IMR-90 (cell line): ENCODE measurements at regions not wholly inside any gene's neighbourhood (a gene's known extent, or its start where the extent isn't known, plus 50 kb on each side); places are given as distances from the start of the nearest gene placed in this dataset.

Experiments
- ATAC-seq: fragments of 200-7000 bp; cut with Tn5 transposase; 2 replicates; pipeline ENCODE4 v1.9.1; 2020; ENCODE audit warnings: low read depth, mild to moderate bottlenecking, moderate library complexity
- BruUV-seq: library from RNA; stranded (reverse); fragments of 400-500 nt; replicated peaks from 2 replicates; lab custom pipeline; 2021; lab: Mats Ljungman, UMichigan
- CTCF ChIA-PET: fragments of 300-600 bp; formaldehyde crosslinking; extraction: SDS; loops from one replicate; lab custom pipeline; 2021; ENCODE audit warnings: antibody characterized with exemption; lab: Yijun Ruan, JAX
- POLR2A ChIA-PET: fragments of 300-600 bp; sonication (Branson Sonifier 250); formaldehyde crosslinking; loops from one replicate; lab custom pipeline; 2022; ENCODE audit warnings: antibody characterized with exemption; ENCODE audit not compliant: unreplicated experiment; lab: Charles Lee
- DNase-seq: peaks from one replicate; pipeline ENCODE4 v3.0.0; 2013
- H2AFZ ChIP-seq: replicated peaks from 2 replicates; pipeline ENCODE3; 2013; ENCODE audit warnings: low read length, mild to moderate bottlenecking; ENCODE audit not compliant: poor library complexity
- H2AK5ac ChIP-seq: 2 replicates; pipeline ENCODE4 v1.6.1; 2013; ENCODE audit warnings: low read depth, low read length, inconsistent platforms
- H2AK9ac ChIP-seq: replicated peaks from 2 replicates; pipeline ENCODE3; 2013; ENCODE audit warnings: mild to moderate bottlenecking, low read depth, low read length, moderate library complexity; ENCODE audit not compliant: poor library complexity
- H2BK120ac ChIP-seq: 2 replicates; pipeline ENCODE4 v1.6.1; 2013; ENCODE audit warnings: low read depth, low read length, inconsistent platforms
- H2BK15ac ChIP-seq: 3 replicates; pipeline ENCODE4 v1.6.1; 2013; ENCODE audit warnings: low read depth, low read length, inconsistent platforms
- H2BK20ac ChIP-seq: 2 replicates; pipeline ENCODE4 v1.6.1; 2013; ENCODE audit warnings: low read depth, mild to moderate bottlenecking, inconsistent platforms, low read length, moderate library complexity
- H2BK5ac ChIP-seq: 2 replicates; pipeline ENCODE4 v1.6.1; 2013; ENCODE audit warnings: mild to moderate bottlenecking, low read depth, low read length, inconsistent platforms; ENCODE audit not compliant: poor library complexity, severe bottlenecking
- H3K14ac ChIP-seq: replicated peaks from 2 replicates; pipeline ENCODE4 v1.6.1; 2013; ENCODE audit warnings: low read depth, low read length, inconsistent platforms
- H3K18ac ChIP-seq: 2 replicates; pipeline ENCODE4 v1.6.1; 2013; ENCODE audit warnings: low read depth, low read length, control low read depth
- H3K23ac ChIP-seq: 2 replicates; pipeline ENCODE4 v1.6.1; 2013; ENCODE audit warnings: low read depth, low read length, inconsistent platforms
- H3K27ac ChIP-seq: 2 replicates; pipeline ENCODE4 v1.5.1; 2013; ENCODE audit warnings: mild to moderate bottlenecking, control low read depth, low read length; ENCODE audit not compliant: insufficient read depth
- H3K27me3 ChIP-seq: 2 replicates; pipeline ENCODE4 v1.6.1; 2013; ENCODE audit warnings: low read length; ENCODE audit not compliant: control insufficient read depth, insufficient read depth
- H3K36me3 ChIP-seq: 2 replicates; pipeline ENCODE4 v1.6.1; 2013; ENCODE audit warnings: low read length, mixed read lengths; ENCODE audit not compliant: control insufficient read depth, insufficient read depth
- H3K4ac ChIP-seq: 2 replicates; pipeline ENCODE4 v1.6.1; 2013; ENCODE audit warnings: low read depth, low read length, inconsistent platforms
- H3K4me1 ChIP-seq: 2 replicates; pipeline ENCODE4 v1.6.1; 2013; ENCODE audit warnings: low read length, mixed read lengths; ENCODE audit not compliant: control insufficient read depth, insufficient read depth
- H3K4me2 ChIP-seq: 2 replicates; pipeline ENCODE4 v1.6.1; 2013; ENCODE audit warnings: low read depth, mild to moderate bottlenecking, control low read depth, low read length, moderate library complexity
- H3K4me3 ChIP-seq: 2 replicates; pipeline ENCODE4 v1.5.1; 2013; ENCODE audit warnings: low read depth, mild to moderate bottlenecking, control low read depth, low read length, moderate library complexity; ENCODE audit not compliant: insufficient read depth
- H3K56ac ChIP-seq: 2 replicates; pipeline ENCODE4 v1.6.1; 2013; ENCODE audit warnings: low read length, inconsistent platforms; ENCODE audit not compliant: insufficient read depth; ENCODE audit errors: extremely low read depth
- H3K79me1 ChIP-seq, 2 experiments: 2 replicates each; pipeline ENCODE4 v1.6.1; 2013; ENCODE audit warnings: low read length in 2 of 2, inconsistent platforms in 1 of 2, low read depth in 1 of 2
- H3K9ac ChIP-seq: 2 replicates; pipeline ENCODE4 v1.6.1; 2013; ENCODE audit warnings: low read depth, low read length, control low read depth
- H3K9me1 ChIP-seq: 2 replicates; pipeline ENCODE4 v1.6.1; 2013; ENCODE audit warnings: low read length, inconsistent platforms; ENCODE audit not compliant: insufficient read depth
- H3K9me3 ChIP-seq: 2 replicates; pipeline ENCODE4 v1.6.1; 2013; ENCODE audit warnings: low read length; ENCODE audit not compliant: control insufficient read depth, insufficient read depth
- H4K20me1 ChIP-seq: 2 replicates; pipeline ENCODE4 v1.6.1; 2013; ENCODE audit warnings: low read length, inconsistent platforms; ENCODE audit not compliant: insufficient read depth
- H4K5ac ChIP-seq: 2 replicates; pipeline ENCODE4 v1.6.1; 2013; ENCODE audit warnings: mild to moderate bottlenecking, low read depth, low read length, control low read depth
- H4K8ac ChIP-seq, 2 experiments: 2 replicates each; pipeline ENCODE4 v1.6.1; 2013; ENCODE audit warnings: low read depth in 2 of 2, low read length in 2 of 2, control low read depth in 1 of 2, inconsistent platforms in 1 of 2
- H4K91ac ChIP-seq: 2 replicates; pipeline ENCODE4 v1.6.1; 2013; ENCODE audit warnings: low read depth, low read length, inconsistent platforms; ENCODE audit not compliant: insufficient read depth
- MAFK ChIP-seq: IDR thresholded peaks from 2 replicates; pipeline ENCODE4 v1.6.1; 2012; ENCODE audit warnings: low read depth, low read length, improper control_type of control experiment
- POLR2A ChIP-seq: IDR thresholded peaks from 2 replicates; pipeline ENCODE4 v1.6.1; 2012; ENCODE audit warnings: mild to moderate bottlenecking, low read depth, low read length
- WGBS, 2 experiments: methylation state at CpG; one replicate each; pipeline versions ENCODE4 v1.1.5 to v1.1.7; 2013; ENCODE audit warnings: missing lambda C conversion rate in 2 of 2; ENCODE audit not compliant: insufficient read length in 1 of 2; ENCODE audit errors: extremely low coverage in 2 of 2; 5-methylcytosine and 5-hydroxymethylcytosine counted together
- dilution Hi-C: fragments of 300-500 bp; cut with HindIII; formaldehyde crosslinking; loops from one replicate; pipeline ENCODE4 v1.14.3; 2018; ENCODE audit warnings: low sequenced_read_pairs; ENCODE audit not compliant: unreplicated experiment
- in situ Hi-C: fragments of 300-500 bp; cut with MboI; formaldehyde crosslinking; loops from 3 replicates; pipeline ENCODE4 v1.14.3; 2019; ENCODE audit warnings: low sequenced_read_pairs, inconsistent platforms, mixed read lengths
- intact Hi-C: fragments of 100-400 bp; cut with micrococcal nuclease; formaldehyde crosslinking; loops from 2 replicates; pipeline ENCODE4 v1.10.0; 2022
- TF ChIP-seq, protein P1 (sequence below): fragments of 150-350 bp; IDR thresholded peaks from 2 replicates; pipeline ENCODE4 v1.6.1; 2016; ENCODE audit warnings: low read depth, mild to moderate bottlenecking, low read length, moderate library complexity, borderline replicate concordance
- TF ChIP-seq, protein P2 (sequence below): conservative IDR thresholded peaks from 2 replicates; pipeline ENCODE4 v1.5.1; 2012; ENCODE audit warnings: mild to moderate bottlenecking, low read depth, low read length, improper control_type of control experiment

DNA sequence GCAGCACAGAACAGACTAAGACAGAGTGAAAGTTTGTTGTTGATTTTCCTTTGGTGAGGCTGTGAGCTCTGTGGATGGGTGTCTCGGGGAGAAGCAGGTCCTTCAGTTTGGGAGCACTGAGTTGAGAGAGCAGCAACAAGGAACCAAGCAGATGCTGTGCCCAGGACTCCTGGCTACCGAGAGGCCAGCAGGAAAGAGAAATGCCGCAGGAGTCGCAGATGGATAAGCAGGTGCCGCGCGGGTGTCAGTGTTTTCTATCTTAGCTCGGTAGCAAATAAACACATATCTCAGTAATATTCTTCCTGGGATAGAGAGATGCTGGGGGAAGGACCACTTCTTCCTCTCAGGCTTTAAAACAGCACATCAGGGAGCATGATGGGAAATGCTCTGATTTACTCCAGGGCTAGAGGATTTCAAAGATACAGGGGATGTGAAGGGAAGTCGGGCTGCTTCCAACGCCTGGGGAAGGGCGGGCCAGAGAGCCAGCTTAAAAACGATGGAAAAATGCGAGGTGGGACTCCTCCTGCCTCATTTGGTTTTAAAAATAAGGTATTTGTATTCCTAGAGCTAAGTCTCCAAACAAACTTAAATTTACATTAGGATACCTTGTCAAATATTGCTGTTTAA lies 470.7 kb upstream of the B3GAT1 start:
- Histone ChIP-seq H4K91ac (no peak overlapping the region), H3K9ac (no peak overlapping the region), H2BK20ac (no peak overlapping the region), H2AK5ac (no peak overlapping the region), H3K4me3 (no peak overlapping the region), H3K14ac (no peak overlapping the region), H3K4me2 (no peak overlapping the region), H3K18ac (no peak overlapping the region), H2BK15ac (no peak overlapping the region), H2BK120ac (no peak overlapping the region), H3K4me1 (no peaks in the 10 kb centered on the region), H3K9me3 (peaks cover 2% of the 10 kb centered on the region), H3K36me3 (no peaks in the 10 kb centered on the region), H3K4ac (no peak overlapping the region), H3K27ac (no peak overlapping the region), H3K9me1 (no peaks in the 10 kb centered on the region), H3K27me3 (no peaks in the 10 kb centered on the region), H4K20me1 (no peaks in the 10 kb centered on the region), H2AFZ (no peak overlapping the region), H4K8ac (no peak overlapping the region), H3K56ac (no peak overlapping the region), H2AK9ac (no peak overlapping the region), H3K79me1 (no peaks in the 10 kb centered on the region), H4K5ac (no peak overlapping the region), H2BK5ac (no peak overlapping the region), H3K23ac (no peak overlapping the region)
- DNase-seq (no peak), ATAC-seq (no peak)
- WGBS, 2 experiments: 50% methylated on average over 1 of the region's 13 CpGs; no CpG with 5 or more reads in 1 of the 2 experiments
- dilution Hi-C loops (no loop called here), in situ Hi-C loops (no loop called here), intact Hi-C loops (no loop called here)
- no TSS peak for BruUV-seq
- CTCF ChIA-PET: no interaction called here
- POLR2A ChIA-PET: no interaction called here
- TF ChIP-seq, protein P1, sequence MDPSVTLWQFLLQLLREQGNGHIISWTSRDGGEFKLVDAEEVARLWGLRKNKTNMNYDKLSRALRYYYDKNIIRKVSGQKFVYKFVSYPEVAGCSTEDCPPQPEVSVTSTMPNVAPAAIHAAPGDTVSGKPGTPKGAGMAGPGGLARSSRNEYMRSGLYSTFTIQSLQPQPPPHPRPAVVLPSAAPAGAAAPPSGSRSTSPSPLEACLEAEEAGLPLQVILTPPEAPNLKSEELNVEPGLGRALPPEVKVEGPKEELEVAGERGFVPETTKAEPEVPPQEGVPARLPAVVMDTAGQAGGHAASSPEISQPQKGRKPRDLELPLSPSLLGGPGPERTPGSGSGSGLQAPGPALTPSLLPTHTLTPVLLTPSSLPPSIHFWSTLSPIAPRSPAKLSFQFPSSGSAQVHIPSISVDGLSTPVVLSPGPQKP: no peak
- TF ChIP-seq MAFK (no peak), POLR2A (no peak)
- TF ChIP-seq, protein P2, sequence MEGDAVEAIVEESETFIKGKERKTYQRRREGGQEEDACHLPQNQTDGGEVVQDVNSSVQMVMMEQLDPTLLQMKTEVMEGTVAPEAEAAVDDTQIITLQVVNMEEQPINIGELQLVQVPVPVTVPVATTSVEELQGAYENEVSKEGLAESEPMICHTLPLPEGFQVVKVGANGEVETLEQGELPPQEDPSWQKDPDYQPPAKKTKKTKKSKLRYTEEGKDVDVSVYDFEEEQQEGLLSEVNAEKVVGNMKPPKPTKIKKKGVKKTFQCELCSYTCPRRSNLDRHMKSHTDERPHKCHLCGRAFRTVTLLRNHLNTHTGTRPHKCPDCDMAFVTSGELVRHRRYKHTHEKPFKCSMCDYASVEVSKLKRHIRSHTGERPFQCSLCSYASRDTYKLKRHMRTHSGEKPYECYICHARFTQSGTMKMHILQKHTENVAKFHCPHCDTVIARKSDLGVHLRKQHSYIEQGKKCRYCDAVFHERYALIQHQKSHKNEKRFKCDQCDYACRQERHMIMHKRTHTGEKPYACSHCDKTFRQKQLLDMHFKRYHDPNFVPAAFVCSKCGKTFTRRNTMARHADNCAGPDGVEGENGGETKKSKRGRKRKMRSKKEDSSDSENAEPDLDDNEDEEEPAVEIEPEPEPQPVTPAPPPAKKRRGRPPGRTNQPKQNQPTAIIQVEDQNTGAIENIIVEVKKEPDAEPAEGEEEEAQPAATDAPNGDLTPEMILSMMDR: no peak
